ENCODE measurements at regions not wholly inside any gene's neighbourhood (a gene's known extent, or its start where the extent isn't known, plus 50 kb on each side); places are given as distances from the start of the nearest gene placed in this dataset.

DNA sequence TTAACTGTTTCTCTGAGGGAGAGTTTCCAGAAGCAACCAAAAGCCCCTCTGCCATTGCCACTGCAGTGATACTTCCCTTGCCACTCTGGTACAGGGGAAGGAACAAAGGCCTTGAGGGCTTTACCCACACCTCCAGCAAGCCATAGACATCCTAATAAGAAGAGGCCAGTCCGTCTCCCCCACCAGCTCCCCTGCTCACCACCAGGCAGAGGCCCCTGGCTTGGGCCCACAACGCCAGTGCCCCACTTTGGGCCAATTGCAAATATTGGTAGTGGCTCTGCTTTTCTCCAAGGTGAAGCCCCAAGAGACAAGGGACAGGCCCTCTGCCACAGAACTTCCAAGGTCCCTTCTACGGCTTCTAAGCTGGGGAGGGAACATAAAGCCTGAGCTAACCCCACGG is 833.0 kb downstream of the DACH1 start:
- Histone ChIP-seq H2AFZ (ENCODE audit: control insufficient read depth, low read length) (no peak overlapping the region), H3K9me1 (ENCODE audit: control insufficient read depth, extremely low read depth, insufficient read depth, low read length) (no peaks in the 10 kb centered on the region), H3K36me3 (ENCODE audit: control insufficient read depth in 2 of 2, extremely low read depth in 1 of 2, insufficient read depth in 2 of 2, low read length in 2 of 2) (no peaks in the 10 kb centered on the region), H3K27ac (ENCODE audit: control insufficient read depth, insufficient read depth, low read length) (no peak overlapping the region), H3K4me3 (ENCODE audit: control insufficient read depth in 2 of 3, extremely low read depth in 1 of 3, insufficient read depth in 2 of 3, low read depth in 1 of 3, low read length in 3 of 3) (no peak overlapping the region), H3K9ac (ENCODE audit: control insufficient read depth, extremely low read depth, insufficient read depth, low read length) (no peak overlapping the region), H3K4me2 (ENCODE audit: control insufficient read depth, extremely low read depth, insufficient read depth, low read depth, low read length) (no peak overlapping the region), H3K9me3 (ENCODE audit: control insufficient read depth, low read depth, low read length) (peaks cover 4% of the 10 kb centered on the region), H3K79me2 (ENCODE audit: control insufficient read depth, insufficient read depth, low read length) (no peaks in the 10 kb centered on the region), H3K4me1 (ENCODE audit: control insufficient read depth, extremely low read depth, insufficient read depth, low read length) (no peaks in the 10 kb centered on the region), H4K20me1 (ENCODE audit: control insufficient read depth, extremely low read depth, insufficient read depth, low read length) (no peaks in the 10 kb centered on the region), H3K27me3 (ENCODE audit: control insufficient read depth, extremely low read depth, insufficient read depth, low read length) (no peaks in the 10 kb centered on the region)
- FAIRE-seq (no peak), DNase-seq (ENCODE audit: low read depth, low spot score) (no peak)
- dilution Hi-C loops (cut with MboI; ENCODE audit: extremely low pct_ligation_motif_present, low sequenced_read_pairs): no loop called here
- no peak for TF ChIP-seq EZH2 (IDR thresholded peaks at IDR 0.05; ENCODE audit: low read length)
- TF ChIP-seq, protein P1, sequence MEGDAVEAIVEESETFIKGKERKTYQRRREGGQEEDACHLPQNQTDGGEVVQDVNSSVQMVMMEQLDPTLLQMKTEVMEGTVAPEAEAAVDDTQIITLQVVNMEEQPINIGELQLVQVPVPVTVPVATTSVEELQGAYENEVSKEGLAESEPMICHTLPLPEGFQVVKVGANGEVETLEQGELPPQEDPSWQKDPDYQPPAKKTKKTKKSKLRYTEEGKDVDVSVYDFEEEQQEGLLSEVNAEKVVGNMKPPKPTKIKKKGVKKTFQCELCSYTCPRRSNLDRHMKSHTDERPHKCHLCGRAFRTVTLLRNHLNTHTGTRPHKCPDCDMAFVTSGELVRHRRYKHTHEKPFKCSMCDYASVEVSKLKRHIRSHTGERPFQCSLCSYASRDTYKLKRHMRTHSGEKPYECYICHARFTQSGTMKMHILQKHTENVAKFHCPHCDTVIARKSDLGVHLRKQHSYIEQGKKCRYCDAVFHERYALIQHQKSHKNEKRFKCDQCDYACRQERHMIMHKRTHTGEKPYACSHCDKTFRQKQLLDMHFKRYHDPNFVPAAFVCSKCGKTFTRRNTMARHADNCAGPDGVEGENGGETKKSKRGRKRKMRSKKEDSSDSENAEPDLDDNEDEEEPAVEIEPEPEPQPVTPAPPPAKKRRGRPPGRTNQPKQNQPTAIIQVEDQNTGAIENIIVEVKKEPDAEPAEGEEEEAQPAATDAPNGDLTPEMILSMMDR (optimal IDR thresholded peaks at IDR 0.05 in 1 of 3, IDR thresholded peaks at IDR 0.05 in 1 of 3, conservative IDR thresholded peaks at IDR 0.05 in 1 of 3; ENCODE audit: extremely low read depth in 1 of 3, insufficient read depth in 2 of 3, low read length in 3 of 3): no peak

DNA sequence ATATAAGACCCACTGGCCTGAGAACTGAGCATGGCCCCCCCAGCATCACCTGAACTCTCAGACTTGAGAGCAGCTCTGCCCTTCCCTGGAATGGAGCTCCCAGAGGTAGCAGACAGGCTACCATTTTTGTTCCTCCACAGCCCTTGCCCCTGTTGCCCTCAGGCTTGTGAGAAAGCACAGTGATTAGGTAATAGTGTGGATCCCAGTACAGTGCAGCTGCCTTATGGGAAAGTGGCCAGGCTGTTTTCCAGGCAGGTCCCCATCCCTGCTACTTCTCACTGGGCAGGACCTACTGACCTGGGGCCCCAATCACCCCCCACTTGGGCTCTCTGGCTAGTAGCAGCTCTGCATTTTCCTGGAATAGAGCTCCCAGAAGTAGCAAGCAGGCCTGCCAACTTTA is 834.0 kb downstream of the DACH1 start:
- dilution Hi-C loops (cut with MboI; ENCODE audit: extremely low pct_ligation_motif_present, low sequenced_read_pairs): no loop called here
- no peak for DNase-seq (ENCODE audit: low read depth, low spot score)

More for the DNA sequence above, 834.0 kb downstream of the DACH1 start:
- no peak for TF ChIP-seq EZH2 (IDR thresholded peaks at IDR 0.05; ENCODE audit: low read length)
- TF ChIP-seq, protein P1 (optimal IDR thresholded peaks at IDR 0.05 in 1 of 3, IDR thresholded peaks at IDR 0.05 in 1 of 3, conservative IDR thresholded peaks at IDR 0.05 in 1 of 3; ENCODE audit: extremely low read depth in 1 of 3, insufficient read depth in 2 of 3, low read length in 3 of 3): no peak
- peaks cover 4% of the 10 kb centered on the region for H3K9me3 ChIP-seq (ENCODE audit: control insufficient read depth, low read depth, low read length)
- H3K27me3 ChIP-seq (ENCODE audit: control insufficient read depth, extremely low read depth, insufficient read depth, low read length): no peaks in the 10 kb centered on the region
- H3K36me3 ChIP-seq (ENCODE audit: control insufficient read depth in 2 of 2, extremely low read depth in 1 of 2, insufficient read depth in 2 of 2, low read length in 2 of 2): no peaks in the 10 kb centered on the region
- H3K4me3 ChIP-seq (ENCODE audit: control insufficient read depth in 2 of 3, extremely low read depth in 1 of 3, insufficient read depth in 2 of 3, low read depth in 1 of 3, low read length in 3 of 3): no peak overlapping the region
- H2AFZ ChIP-seq (ENCODE audit: control insufficient read depth, low read length): no peak overlapping the region
- H3K79me2 ChIP-seq (ENCODE audit: control insufficient read depth, insufficient read depth, low read length): no peaks in the 10 kb centered on the region
- no peak overlapping the region for H3K9ac ChIP-seq (ENCODE audit: control insufficient read depth, extremely low read depth, insufficient read depth, low read length)
- no peaks in the 10 kb centered on the region for H4K20me1 ChIP-seq (ENCODE audit: control insufficient read depth, extremely low read depth, insufficient read depth, low read length)
- no peak for FAIRE-seq
- H3K27ac ChIP-seq (ENCODE audit: control insufficient read depth, insufficient read depth, low read length): no peak overlapping the region
- H3K4me1 ChIP-seq (ENCODE audit: control insufficient read depth, extremely low read depth, insufficient read depth, low read length): no peaks in the 10 kb centered on the region
- no peak overlapping the region for H3K4me2 ChIP-seq (ENCODE audit: control insufficient read depth, extremely low read depth, insufficient read depth, low read depth, low read length)
- H3K9me1 ChIP-seq (ENCODE audit: control insufficient read depth, extremely low read depth, insufficient read depth, low read length): no peaks in the 10 kb centered on the region
